Fibroblast of lung (primary cell): ENCODE measurements at regions not wholly inside any gene's neighbourhood (a gene's known extent, or its start where the extent isn't known, plus 50 kb on each side); places are given as distances from the start of the nearest gene placed in this dataset.

Experiments used
- CTCF ChIP-seq, 2 donors: IDR thresholded peaks in 1 of 2; conservative IDR thresholded peaks in 1 of 2; 1 replicate in 1 of 2; 2 replicates in 1 of 2; pipeline ENCODE4 v1.5.1; 2011 to 2012; ENCODE audit warnings: low read length in 2 of 2, control low read depth in 1 of 2, inconsistent platforms in 1 of 2, low read depth in 1 of 2, mild to moderate bottlenecking in 1 of 2
- EZH2 ChIP-seq: IDR thresholded peaks from 2 replicates; pipeline ENCODE4 v1.5.1; 2012; ENCODE audit warnings: low read length, control low read depth, mild to moderate bottlenecking; ENCODE audit errors: missing control alignments

GRCh38 chr6:104240865-104241264 is 618.9 kb downstream of the HACE1 start:
- TF ChIP-seq CTCF (conservative IDR thresholded peaks at IDR 0.05 in 1 of 2, IDR thresholded peaks at IDR 0.05 in 1 of 2; ENCODE audit: low read depth in 1 of 2, low read length in 2 of 2) (no peak), EZH2 (no peak)
